ENCODE measurements at regions not wholly inside any gene's neighbourhood (a gene's known extent, or its start where the extent isn't known, plus 50 kb on each side); places are given as distances from the start of the nearest gene placed in this dataset.

GRCh38 chr5:174418809-174419539 is 305.4 kb upstream of the MSX2 start:
- TF ChIP-seq CTCF (IDR thresholded peaks at IDR 0.05) (no peak), POLR2A (IDR thresholded peaks at IDR 0.05) (no peak)

Data from body of pancreas (tissue), 4 donors.